Aorta (tissue), 5 donors: ENCODE measurements at regions not wholly inside any gene's neighbourhood (a gene's known extent, or its start where the extent isn't known, plus 50 kb on each side); places are given as distances from the start of the nearest gene placed in this dataset.

Experiments used
- ATAC-seq: fragments of 200-7000 bp; cut with Tn5 transposase; one replicate; pipeline ENCODE4 v1.9.1; 2022; ENCODE audit warnings: moderate library complexity; ENCODE audit not compliant: low FRiP score
- DNase-seq, 2 donors: peaks; one replicate each; pipeline ENCODE4 v3.0.0-alpha.2; 2020
- H3K27ac ChIP-seq, 2 donors: one replicate each; pipeline ENCODE4 v1.5.1; 2013; ENCODE audit warnings: low read length in 2 of 2, mild to moderate bottlenecking in 2 of 2, moderate library complexity in 2 of 2, control low read depth in 1 of 2, inconsistent platforms in 1 of 2, low read depth in 1 of 2
- H3K27me3 ChIP-seq, 2 donors: one replicate each; pipeline ENCODE4 v1.6.1; 2013; ENCODE audit warnings: control low read depth in 1 of 2, low read length in 1 of 2, mild to moderate bottlenecking in 1 of 2, moderate library complexity in 1 of 2; ENCODE audit not compliant: insufficient read depth in 2 of 2, control insufficient read depth in 1 of 2
- H3K36me3 ChIP-seq, 2 donors: one replicate each; pipeline ENCODE4 v1.6.1; 2013; ENCODE audit warnings: control low read depth in 1 of 2, low read length in 1 of 2, mild to moderate bottlenecking in 1 of 2; ENCODE audit not compliant: insufficient read depth in 2 of 2, control insufficient read depth in 1 of 2
- H3K4me1 ChIP-seq, 2 donors: one replicate each; pipeline ENCODE4 v1.6.1; 2013; ENCODE audit warnings: low read length in 2 of 2, control low read depth in 1 of 2, mild to moderate bottlenecking in 1 of 2, moderate library complexity in 1 of 2; ENCODE audit not compliant: insufficient read depth in 2 of 2, control insufficient read depth in 1 of 2
- H3K4me3 ChIP-seq, 2 donors: one replicate each; pipeline ENCODE4 v1.5.1; 2013; ENCODE audit warnings: low read length in 2 of 2, control low read depth in 1 of 2, mild to moderate bottlenecking in 1 of 2
- H3K9me3 ChIP-seq: one replicate; pipeline ENCODE4 v1.6.1; 2013; ENCODE audit warnings: mild to moderate bottlenecking, low read length; ENCODE audit not compliant: control insufficient read depth
- WGBS, 2 donors: extraction: QIAGEN DNeasy Blood & Tissue Kit; methylation state at CpG; one replicate each; pipeline ENCODE4 v1.1.7; 2013; 5-methylcytosine and 5-hydroxymethylcytosine counted together
- intact Hi-C, 2 donors: fragments of 100-400 bp; cut with DNase I; formaldehyde crosslinking; loops; one replicate each; pipeline versions ENCODE4 v1.14.2 to v1.15.0; 2022
- donor health status: healthy with polysubstance abuse.
- donor health status: Bipolar disorder and iron deficiency.
- donor health status: DM: no; HTN: no; CAD: no.
- donor health status: DM: no; HTN: no; CAD: no.
- donor health status: DM: yes; HTN: yes; CAD: no.

GRCh38 chr9:1722404-1722803 is 292.7 kb upstream of the SMARCA2 start:
- no peak overlapping the region for H3K4me3 ChIP-seq
- no peaks in the 10 kb centered on the region for H3K36me3 ChIP-seq
- no peak for ATAC-seq
- no peaks in the 10 kb centered on the region for H3K27me3 ChIP-seq
- no peaks in the 10 kb centered on the region for H3K4me1 ChIP-seq
- H3K9me3 ChIP-seq = peaks cover 1% of the 10 kb centered on the region
- intact Hi-C loops = no loop called here
- 81 to 91% methylated on average over 1 of the region's 1 CpG for WGBS, 2 donors
- no peak overlapping the region for H3K27ac ChIP-seq
- DNase-seq = no peak

GRCh38 chr9:1723522-1724015 is 291.6 kb upstream of the SMARCA2 start:
- no peak overlapping the region for H3K27ac ChIP-seq
- intact Hi-C loops = no loop called here
- no peaks in the 10 kb centered on the region for H3K4me1 ChIP-seq
- DNase-seq (no peak), ATAC-seq (no peak)
- WGBS, 2 donors = 87 to 88% methylated on average over 3 of the region's 3 CpGs
- no peak overlapping the region for H3K4me3 ChIP-seq
- H3K27me3 ChIP-seq = no peaks in the 10 kb centered on the region
- H3K9me3 ChIP-seq = peaks cover 1% of the 10 kb centered on the region
- no peaks in the 10 kb centered on the region for H3K36me3 ChIP-seq

GRCh38 chr9:1726993-1727759 is 288.0 kb upstream of the SMARCA2 start:
- 81 to 87% methylated on average over 4 of the region's 4 CpGs for WGBS, 2 donors
- intact Hi-C loops = no loop called here
- no peak for ATAC-seq
- H3K4me1 ChIP-seq = no peaks in the 10 kb centered on the region
- DNase-seq = no peak
- H3K36me3 ChIP-seq = no peaks in the 10 kb centered on the region
- H3K27ac ChIP-seq = no peak overlapping the region
- H3K4me3 ChIP-seq = no peak overlapping the region
- H3K9me3 ChIP-seq = no peaks in the 10 kb centered on the region
- H3K27me3 ChIP-seq = no peaks in the 10 kb centered on the region

DNA sequence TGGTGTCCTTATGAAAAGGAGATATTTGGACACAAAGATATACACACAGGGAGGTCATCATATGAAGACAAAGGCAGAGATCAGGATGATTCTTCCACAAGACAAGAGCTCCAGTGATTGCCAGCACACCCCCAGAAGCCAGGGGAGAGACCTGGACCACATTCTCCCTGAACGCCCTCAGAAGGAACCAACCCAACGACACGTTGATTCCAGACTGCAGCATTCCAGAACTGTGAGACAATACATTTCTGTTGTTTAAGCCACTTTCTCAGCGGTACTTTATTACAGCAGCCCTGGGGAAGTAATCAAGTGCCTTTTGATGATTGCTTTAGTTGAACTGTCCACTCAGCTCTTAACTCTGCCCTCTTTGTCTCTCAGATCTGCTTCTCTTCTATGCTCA is 285.5 kb upstream of the SMARCA2 start:
- Histone ChIP-seq H3K9me3 (no peaks in the 10 kb centered on the region), H3K36me3 (no peaks in the 10 kb centered on the region), H3K27ac (no peak overlapping the region), H3K27me3 (no peaks in the 10 kb centered on the region), H3K4me1 (no peaks in the 10 kb centered on the region), H3K4me3 (no peak overlapping the region)
- DNase-seq = no peak
- intact Hi-C loops = no loop called here
- 8 to 44% methylated on average over 4 of the region's 4 CpGs for WGBS, 2 donors
- no peak for ATAC-seq

DNA sequence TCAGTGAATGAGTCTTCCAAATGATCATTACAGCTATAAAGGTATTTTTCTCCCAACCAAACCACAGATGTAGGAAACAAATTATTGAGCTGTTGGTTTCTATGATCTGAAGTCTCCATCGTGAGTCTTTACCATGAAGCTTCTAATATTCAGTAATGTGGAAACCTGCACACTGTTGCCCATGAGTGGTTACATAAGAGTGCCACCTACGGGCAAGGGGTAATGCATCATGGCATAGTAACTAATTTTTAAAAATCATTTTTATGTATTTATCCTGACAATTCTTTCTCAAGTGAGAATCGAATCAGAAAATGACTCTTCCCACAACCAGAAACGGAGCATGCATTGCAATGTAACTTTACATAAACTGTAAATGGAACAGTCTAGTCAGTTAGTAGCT is 282.5 kb upstream of the SMARCA2 start:
- Histone ChIP-seq H3K36me3 (no peaks in the 10 kb centered on the region), H3K9me3 (no peaks in the 10 kb centered on the region), H3K4me1 (no peaks in the 10 kb centered on the region), H3K4me3 (no peak overlapping the region), H3K27me3 (no peaks in the 10 kb centered on the region), H3K27ac (no peak overlapping the region)
- DNase-seq (no peak), ATAC-seq (no peak)
- intact Hi-C loops = no loop called here
- 46 to 85% methylated on average over 4 of the region's 4 CpGs for WGBS, 2 donors

DNA sequence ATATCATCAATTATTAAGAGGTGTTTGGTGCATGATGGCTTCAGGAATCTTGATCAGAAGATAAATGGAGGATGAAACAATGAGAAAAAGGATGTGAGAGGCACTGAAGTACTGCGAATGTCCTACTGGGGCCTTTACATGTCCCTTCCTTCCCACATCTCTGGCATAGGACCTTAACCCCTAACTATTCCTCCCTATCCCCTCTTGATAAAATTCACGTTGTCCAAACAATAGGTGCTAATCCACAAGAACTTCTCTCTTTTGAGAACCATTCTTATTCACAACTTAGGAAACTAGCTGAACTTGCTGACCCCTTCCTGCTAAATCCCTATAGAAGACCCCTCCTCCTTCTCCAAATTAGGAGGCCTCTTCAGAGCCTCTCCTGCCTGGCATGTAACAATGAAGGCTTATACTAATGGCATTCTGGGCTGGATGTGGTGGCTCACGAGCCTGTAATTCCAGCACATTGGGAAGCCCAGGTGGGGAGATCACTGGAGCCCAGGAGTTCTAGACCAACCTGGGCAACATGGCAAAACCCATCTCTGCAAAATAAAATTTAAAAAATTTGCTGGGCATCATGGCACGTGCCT is 276.5 kb upstream of the SMARCA2 start:
- no peaks in the 10 kb centered on the region for H3K4me1 ChIP-seq
- DNase-seq (no peak), ATAC-seq (no peak)
- no peak overlapping the region for H3K27ac ChIP-seq
- H3K9me3 ChIP-seq = no peaks in the 10 kb centered on the region
- intact Hi-C loops = no loop called here
- no peaks in the 10 kb centered on the region for H3K27me3 ChIP-seq
- WGBS, 2 donors = 72% methylated on average over 4 of the region's 4 CpGs
- no peak overlapping the region for H3K4me3 ChIP-seq
- no peaks in the 10 kb centered on the region for H3K36me3 ChIP-seq

DNA sequence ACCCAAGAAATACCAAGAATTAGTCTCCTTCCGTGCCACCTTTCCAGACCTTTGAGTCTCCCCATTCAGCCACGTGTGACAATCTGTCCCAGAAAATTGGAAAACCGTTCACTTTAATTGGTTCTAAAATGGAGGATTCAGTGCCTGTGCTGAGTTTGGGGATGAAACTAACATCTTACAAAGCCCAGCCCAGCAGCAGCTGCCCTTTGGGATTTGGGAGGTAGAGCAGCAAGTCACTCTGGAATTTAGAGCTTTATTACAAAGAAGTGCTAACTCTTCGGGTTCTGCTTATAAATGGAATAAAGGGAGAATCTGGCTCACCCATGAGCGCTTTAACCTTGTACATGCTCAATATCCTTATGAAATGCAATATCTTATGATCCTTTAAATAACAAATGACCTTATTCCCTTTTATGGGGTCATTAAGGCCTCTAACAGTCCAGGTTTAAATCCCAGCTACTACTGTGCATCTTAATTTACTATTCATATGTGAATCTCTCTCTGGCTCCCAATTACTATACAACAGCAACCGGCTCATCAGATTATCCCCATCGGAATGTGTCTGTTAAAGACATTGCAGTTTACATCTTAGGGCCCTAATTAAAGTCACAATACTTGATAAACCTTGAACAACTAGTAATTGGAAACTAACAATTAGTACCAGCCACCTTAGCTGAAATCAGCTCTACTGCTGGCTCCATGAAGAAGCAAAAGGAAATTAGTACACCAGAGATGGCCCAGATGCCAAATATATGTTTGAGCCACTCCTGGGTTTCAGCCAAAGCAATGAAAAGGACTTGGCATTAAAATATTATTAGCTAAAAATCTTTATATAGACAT is 271.8 kb upstream of the SMARCA2 start:
- no peak overlapping the region for H3K27ac ChIP-seq
- DNase-seq = no peak
- no peak overlapping the region for H3K4me3 ChIP-seq
- no peak for ATAC-seq
- no peaks in the 10 kb centered on the region for H3K36me3 ChIP-seq
- no peaks in the 10 kb centered on the region for H3K9me3 ChIP-seq
- intact Hi-C loops = no loop called here
- 79 to 80% methylated on average over 7 of the region's 7 CpGs for WGBS, 2 donors
- no peaks in the 10 kb centered on the region for H3K27me3 ChIP-seq
- H3K4me1 ChIP-seq = no peaks in the 10 kb centered on the region

- no peak overlapping the region for H3K27ac ChIP-seq
- no peaks in the 10 kb centered on the region for H3K4me1 ChIP-seq
- WGBS, 2 donors = 44 to 62% methylated on average over 2 of the region's 2 CpGs
- H3K27me3 ChIP-seq = no peaks in the 10 kb centered on the region
- no peak for ATAC-seq
- H3K9me3 ChIP-seq = no peaks in the 10 kb centered on the region
- H3K36me3 ChIP-seq = no peaks in the 10 kb centered on the region
- H3K4me3 ChIP-seq = no peak overlapping the region
- intact Hi-C loops = no loop called here
- DNase-seq = no peak
Measured at GRCh38 chr9:1745980-1746379, 269.2 kb upstream of the SMARCA2 start.
